ENCODE measurements at regions not wholly inside any gene's neighbourhood (a gene's known extent, or its start where the extent isn't known, plus 50 kb on each side); places are given as distances from the start of the nearest gene placed in this dataset.

- TF ChIP-seq EZH2 (IDR thresholded peaks at IDR 0.05; ENCODE audit: insufficient read depth, poor library complexity, severe bottlenecking) (no peak), EZH2phosphoT487 (IDR thresholded peaks at IDR 0.05; ENCODE audit: insufficient read depth, low read depth) (no peak)
Measured at GRCh38 chr1:187931776-187932175, 1103.0 kb downstream of the PLA2G4A start.
